SH-SY5Y (cell line): ENCODE measurements at regions not wholly inside any gene's neighbourhood (a gene's known extent, or its start where the extent isn't known, plus 50 kb on each side); places are given as distances from the start of the nearest gene placed in this dataset.

Experiments
- GATA2 ChIP-seq: IDR thresholded peaks from 2 replicates; pipeline ENCODE4 v1.6.1; 2011; ENCODE audit warnings: mild to moderate bottlenecking, low read depth, low read length
- GATA3 ChIP-seq: IDR thresholded peaks from 2 replicates; pipeline ENCODE4 v1.6.1; 2011; ENCODE audit warnings: low read depth, mild to moderate bottlenecking, low read length, moderate library complexity

GRCh38 chr9:31320494-31320893 is 1063.9 kb upstream of the ACO1 start:
- TF ChIP-seq GATA2 (no peak), GATA3 (no peak)
